Mesendoderm (in vitro differentiated cells): ENCODE measurements at regions not wholly inside any gene's neighbourhood (a gene's known extent, or its start where the extent isn't known, plus 50 kb on each side); places are given as distances from the start of the nearest gene placed in this dataset.

Experiments
- DNase-seq: peaks from one replicate; pipeline ENCODE4 v3.0.0; 2013
- H2AK5ac ChIP-seq: 2 replicates; pipeline ENCODE4 v1.6.1; 2013; ENCODE audit warnings: low read length, inconsistent platforms
- H2BK120ac ChIP-seq: 2 replicates; pipeline ENCODE4 v1.6.1; 2013; ENCODE audit warnings: low read depth, mild to moderate bottlenecking, low read length, moderate library complexity, mixed read lengths
- H2BK15ac ChIP-seq: replicated peaks from 2 replicates; pipeline ENCODE4 v1.6.1; 2013; ENCODE audit warnings: low read depth, mild to moderate bottlenecking, moderate library complexity
- H2BK5ac ChIP-seq: 2 replicates; pipeline ENCODE4 v1.6.1; 2013; ENCODE audit warnings: low read length, inconsistent platforms
- H3K18ac ChIP-seq: 2 replicates; pipeline ENCODE4 v1.6.1; 2013; ENCODE audit warnings: mild to moderate bottlenecking, low read length, mixed read lengths
- H3K23ac ChIP-seq: one replicate; pipeline ENCODE4 v1.6.1; 2013; ENCODE audit warnings: low read length
- H3K27ac ChIP-seq: 2 replicates; pipeline ENCODE4 v1.5.1; 2013; ENCODE audit warnings: low read depth, mild to moderate bottlenecking, inconsistent platforms, low read length, moderate library complexity
- H3K27me3 ChIP-seq: 2 replicates; pipeline ENCODE4 v1.6.1; 2013; ENCODE audit warnings: low read length, control low read depth, mild to moderate bottlenecking, inconsistent platforms; ENCODE audit not compliant: insufficient read depth, poor library complexity
- H3K36me3 ChIP-seq: 2 replicates; pipeline ENCODE4 v1.6.1; 2013; ENCODE audit warnings: low read length, inconsistent platforms; ENCODE audit not compliant: control insufficient read depth, insufficient read depth
- H3K4ac ChIP-seq: one replicate; pipeline ENCODE4 v1.6.1; 2013; ENCODE audit warnings: low read depth, mild to moderate bottlenecking, low read length, moderate library complexity
- H3K4me1 ChIP-seq: 2 replicates; pipeline ENCODE4 v1.6.1; 2013; ENCODE audit warnings: low read depth, low read length, inconsistent platforms; ENCODE audit not compliant: control insufficient read depth
- H3K4me2 ChIP-seq: 2 replicates; pipeline ENCODE4 v1.6.1; 2013; ENCODE audit warnings: low read length
- H3K4me3 ChIP-seq: 2 replicates; pipeline ENCODE4 v1.5.1; 2013; ENCODE audit warnings: mild to moderate bottlenecking, low read length
- H3K56ac ChIP-seq: one replicate; pipeline ENCODE4 v1.6.1; 2013; ENCODE audit warnings: low read length
- H3K79me1 ChIP-seq: 2 replicates; pipeline ENCODE4 v1.6.1; 2013; ENCODE audit warnings: low read length, inconsistent platforms
- H3K79me2 ChIP-seq: 2 replicates; pipeline ENCODE4 v1.6.1; 2013; ENCODE audit warnings: mild to moderate bottlenecking, low read length; ENCODE audit not compliant: control insufficient read depth, insufficient read depth
- H3K9ac ChIP-seq: 2 replicates; pipeline ENCODE4 v1.6.1; 2013; ENCODE audit warnings: low read length, inconsistent platforms
- H4K5ac ChIP-seq: one replicate; pipeline ENCODE4 v1.6.1; 2013; ENCODE audit warnings: low read length
- H4K8ac ChIP-seq: one replicate; pipeline ENCODE4 v1.6.1; 2013; ENCODE audit warnings: low read depth, mild to moderate bottlenecking, control low read depth, low read length, moderate library complexity
- WGBS: extraction: QIAGEN DNeasy Blood & Tissue Kit; methylation state at CpG from one replicate; pipeline ENCODE4 v1.1.7; 2013; ENCODE audit warnings: low lambda C conversion rate, missing lambda C conversion rate; ENCODE audit not compliant: insufficient coverage; ENCODE audit errors: extremely low coverage; 5-methylcytosine and 5-hydroxymethylcytosine counted together

DNA sequence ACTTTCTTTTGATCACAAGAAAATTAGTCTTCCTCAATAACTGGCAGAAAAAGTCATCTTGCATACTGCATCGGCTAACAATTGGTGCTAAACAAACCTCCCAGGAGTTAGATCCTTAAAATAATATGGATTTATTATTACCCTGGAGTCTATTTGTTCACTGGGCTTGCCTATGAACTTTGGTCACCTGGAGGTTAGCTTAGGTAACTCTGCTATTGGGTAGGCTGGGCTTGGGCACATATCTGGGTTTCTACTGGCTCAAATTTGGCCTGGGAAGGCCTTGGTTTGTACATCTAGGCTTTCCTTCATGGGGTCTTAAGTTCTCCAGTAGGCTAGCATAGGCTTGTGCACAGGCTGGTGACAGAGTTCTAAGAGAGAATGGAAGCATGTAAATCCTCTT, 279.9 kb downstream of the RASEF start:
- no peak overlapping the region for H3K23ac ChIP-seq
- DNase-seq = no peak
- H2BK120ac ChIP-seq = no peak overlapping the region
- no peaks in the 10 kb centered on the region for H3K79me1 ChIP-seq
- no peaks in the 10 kb centered on the region for H3K4me1 ChIP-seq
- H3K36me3 ChIP-seq = no peaks in the 10 kb centered on the region
- no peak overlapping the region for H4K5ac ChIP-seq
- H3K27ac ChIP-seq = no peak overlapping the region
- H3K18ac ChIP-seq = no peak overlapping the region
- H2BK5ac ChIP-seq = no peak overlapping the region
- H3K56ac ChIP-seq = no peak overlapping the region
- no peak overlapping the region for H3K4me3 ChIP-seq
- no peak overlapping the region for H3K4ac ChIP-seq
- no peak overlapping the region for H3K4me2 ChIP-seq
- WGBS = no CpG with 5 or more reads among the region's 1 CpG
- no peaks in the 10 kb centered on the region for H3K79me2 ChIP-seq
- no peak overlapping the region for H2BK15ac ChIP-seq
- H4K8ac ChIP-seq = no peak overlapping the region
- no peak overlapping the region for H2AK5ac ChIP-seq
- no peak overlapping the region for H3K9ac ChIP-seq
- H3K27me3 ChIP-seq = no peaks in the 10 kb centered on the region

DNA sequence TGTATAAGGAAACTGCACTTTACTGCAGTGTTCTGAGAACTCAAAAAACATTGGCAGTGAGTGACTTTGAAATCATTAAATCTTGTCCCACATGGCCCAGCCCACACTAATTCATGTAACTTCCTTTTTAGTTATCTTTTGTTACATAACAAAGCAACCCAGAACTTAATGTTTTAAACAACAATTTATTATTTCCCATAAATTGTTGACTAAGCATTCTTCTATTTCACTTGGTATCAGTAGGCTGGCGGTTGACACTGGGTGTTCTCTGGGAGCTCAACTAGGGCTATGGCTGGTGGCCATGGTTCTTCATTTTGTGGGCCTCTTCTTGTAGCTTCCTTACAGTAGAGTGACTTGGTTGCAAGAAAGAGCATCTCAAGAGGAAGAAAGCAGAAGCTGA, 278.4 kb downstream of the RASEF start:
- no peak overlapping the region for H3K23ac ChIP-seq
- no peak overlapping the region for H4K5ac ChIP-seq
- H3K18ac ChIP-seq = no peak overlapping the region
- H3K27ac ChIP-seq = no peak overlapping the region
- H3K4me3 ChIP-seq = no peak overlapping the region
- H2AK5ac ChIP-seq = no peak overlapping the region
- H3K4me1 ChIP-seq = no peaks in the 10 kb centered on the region
- no peak overlapping the region for H3K56ac ChIP-seq
- no peak for DNase-seq
- H4K8ac ChIP-seq = no peak overlapping the region
- no peaks in the 10 kb centered on the region for H3K36me3 ChIP-seq
- no peaks in the 10 kb centered on the region for H3K79me2 ChIP-seq
- H3K4me2 ChIP-seq = no peak overlapping the region
- no peaks in the 10 kb centered on the region for H3K79me1 ChIP-seq
- no peak overlapping the region for H2BK5ac ChIP-seq
- H3K27me3 ChIP-seq = no peaks in the 10 kb centered on the region
- no peak overlapping the region for H2BK120ac ChIP-seq
- H3K4ac ChIP-seq = no peak overlapping the region
- H3K9ac ChIP-seq = no peak overlapping the region
- WGBS = no CpG with 5 or more reads among the region's 1 CpG
- H2BK15ac ChIP-seq = no peak overlapping the region

DNA sequence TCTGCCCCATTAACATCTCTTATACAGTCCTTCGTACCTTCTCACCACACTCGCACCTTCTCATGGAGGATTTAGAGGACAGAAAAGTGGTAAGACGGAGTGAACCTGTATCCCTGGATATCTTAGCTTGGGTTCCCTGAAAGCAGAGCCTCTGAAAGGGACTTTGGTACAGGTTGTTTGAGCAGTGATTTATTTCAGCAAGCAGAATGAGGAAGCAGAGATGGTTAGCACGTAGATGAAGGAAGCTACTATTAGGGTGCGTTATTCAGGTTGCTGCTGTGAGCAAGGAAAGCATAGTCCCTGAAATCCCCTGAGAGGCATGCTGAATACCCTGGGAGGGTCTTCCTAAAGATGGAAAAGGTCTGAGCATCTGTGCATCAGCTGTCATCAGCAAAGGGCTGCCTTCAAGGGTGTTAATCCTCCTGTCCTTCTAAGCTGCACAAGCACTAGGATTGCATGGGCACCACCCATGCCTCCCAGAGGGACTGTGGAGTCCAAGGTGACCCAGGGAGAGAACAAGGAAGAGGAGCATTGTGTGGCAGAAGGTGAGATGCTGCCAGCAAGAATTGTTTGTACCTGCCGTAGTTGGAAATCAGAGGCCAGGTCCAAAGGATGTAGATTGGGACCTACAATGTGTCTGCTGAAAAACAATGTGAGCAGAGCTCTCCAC, 273.7 kb downstream of the RASEF start:
- H3K4ac ChIP-seq = no peak overlapping the region
- no peaks in the 10 kb centered on the region for H3K4me1 ChIP-seq
- no peak overlapping the region for H3K4me2 ChIP-seq
- H3K56ac ChIP-seq = no peak overlapping the region
- no peak overlapping the region for H4K8ac ChIP-seq
- no peak overlapping the region for H2BK120ac ChIP-seq
- no peak overlapping the region for H2BK5ac ChIP-seq
- no peak for DNase-seq
- H3K79me1 ChIP-seq = no peaks in the 10 kb centered on the region
- no CpG with 5 or more reads among the region's 6 CpGs for WGBS
- no peak overlapping the region for H2AK5ac ChIP-seq
- H3K23ac ChIP-seq = no peak overlapping the region
- no peaks in the 10 kb centered on the region for H3K36me3 ChIP-seq
- no peak overlapping the region for H2BK15ac ChIP-seq
- H3K18ac ChIP-seq = no peak overlapping the region
- H3K27me3 ChIP-seq = no peaks in the 10 kb centered on the region
- no peak overlapping the region for H4K5ac ChIP-seq
- H3K9ac ChIP-seq = no peak overlapping the region
- no peak overlapping the region for H3K27ac ChIP-seq
- no peaks in the 10 kb centered on the region for H3K79me2 ChIP-seq
- no peak overlapping the region for H3K4me3 ChIP-seq

DNA sequence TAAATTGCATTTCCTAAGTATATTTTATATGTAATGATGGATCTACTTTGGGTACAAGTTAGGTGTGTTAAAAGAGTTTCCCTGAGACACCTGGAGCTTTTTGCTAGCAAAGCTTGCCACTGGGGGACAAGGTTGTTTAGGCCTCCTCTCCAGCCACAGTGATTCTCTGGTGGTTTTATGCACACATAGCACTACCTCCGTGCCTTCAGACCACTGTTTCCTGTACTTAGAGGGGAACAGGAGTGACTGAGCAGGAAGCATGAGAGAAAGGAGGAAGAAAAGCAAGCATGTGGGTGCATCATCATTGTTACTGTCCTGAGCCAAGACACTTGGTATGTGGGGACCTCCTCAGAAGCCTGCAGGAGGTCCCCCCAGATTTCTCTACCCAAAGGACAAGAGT, 272.1 kb downstream of the RASEF start:
- no peaks in the 10 kb centered on the region for H3K36me3 ChIP-seq
- H3K56ac ChIP-seq = no peak overlapping the region
- H3K79me2 ChIP-seq = no peaks in the 10 kb centered on the region
- no peak overlapping the region for H3K23ac ChIP-seq
- no peak overlapping the region for H3K18ac ChIP-seq
- no peaks in the 10 kb centered on the region for H3K27me3 ChIP-seq
- no peak overlapping the region for H3K9ac ChIP-seq
- no peak overlapping the region for H2BK15ac ChIP-seq
- no peaks in the 10 kb centered on the region for H3K4me1 ChIP-seq
- H4K8ac ChIP-seq = no peak overlapping the region
- H3K4ac ChIP-seq = no peak overlapping the region
- no peaks in the 10 kb centered on the region for H3K79me1 ChIP-seq
- no peak overlapping the region for H2BK120ac ChIP-seq
- no peak overlapping the region for H3K4me2 ChIP-seq
- WGBS = no CpG with 5 or more reads among the region's 1 CpG
- H4K5ac ChIP-seq = no peak overlapping the region
- no peak overlapping the region for H3K27ac ChIP-seq
- no peak overlapping the region for H2AK5ac ChIP-seq
- H3K4me3 ChIP-seq = no peak overlapping the region
- no peak overlapping the region for H2BK5ac ChIP-seq
- no peak for DNase-seq

DNA sequence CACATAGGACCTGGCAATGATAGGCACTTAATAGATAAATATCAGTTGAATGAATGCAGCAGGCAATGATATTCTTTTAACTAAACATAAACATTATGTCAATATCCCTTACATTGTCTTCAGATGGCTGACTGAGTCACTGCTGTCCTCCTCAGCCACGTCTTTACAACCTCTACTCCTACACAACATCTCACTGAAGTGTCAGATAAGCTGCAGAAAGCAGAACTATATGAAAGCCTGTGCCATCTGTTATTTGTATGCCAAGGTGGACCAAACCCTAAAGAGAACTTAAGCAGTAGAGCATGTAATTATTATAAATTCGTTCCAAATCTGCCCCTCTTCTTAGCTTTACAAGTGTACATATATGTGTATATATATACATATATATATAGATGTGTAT, 271.2 kb downstream of the RASEF start:
- no peak for DNase-seq
- Histone ChIP-seq H2BK15ac (no peak overlapping the region), H3K4me1 (no peaks in the 10 kb centered on the region), H3K4me3 (no peak overlapping the region), H3K27me3 (no peaks in the 10 kb centered on the region), H3K4me2 (no peak overlapping the region), H2BK120ac (no peak overlapping the region), H2BK5ac (no peak overlapping the region), H3K36me3 (no peaks in the 10 kb centered on the region), H3K56ac (no peak overlapping the region), H3K4ac (no peak overlapping the region), H4K8ac (no peak overlapping the region), H4K5ac (no peak overlapping the region), H3K18ac (no peak overlapping the region), H3K79me1 (no peaks in the 10 kb centered on the region), H3K79me2 (no peaks in the 10 kb centered on the region), H3K9ac (no peak overlapping the region), H3K27ac (no peak overlapping the region), H3K23ac (no peak overlapping the region), H2AK5ac (no peak overlapping the region)
- WGBS = no CpG with 5 or more reads among the region's 2 CpGs

DNA sequence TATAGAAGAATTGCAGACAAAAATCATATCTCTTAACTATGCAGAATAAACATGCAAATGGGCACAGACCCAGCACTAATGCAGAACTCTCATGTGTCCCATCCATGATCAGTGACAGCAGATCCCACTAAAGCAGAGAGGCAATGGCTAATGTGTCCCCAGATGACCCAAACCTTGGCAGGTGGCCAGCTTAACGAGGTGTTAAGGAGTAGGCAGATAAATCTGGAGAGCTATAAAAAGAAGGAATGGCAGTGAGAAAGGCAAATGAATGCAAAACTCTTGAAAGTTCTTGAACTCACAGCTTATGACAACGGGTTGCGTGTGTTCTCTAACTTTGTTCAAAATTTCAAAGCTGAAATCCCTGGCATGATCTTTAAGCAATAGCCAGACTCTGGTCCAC, 265.4 kb downstream of the RASEF start:
- DNase-seq = no peak
- no peaks in the 10 kb centered on the region for H3K79me1 ChIP-seq
- no peak overlapping the region for H3K27ac ChIP-seq
- no peak overlapping the region for H2BK5ac ChIP-seq
- no peak overlapping the region for H4K5ac ChIP-seq
- no peak overlapping the region for H3K4ac ChIP-seq
- no peak overlapping the region for H3K4me2 ChIP-seq
- H2BK15ac ChIP-seq = no peak overlapping the region
- H3K23ac ChIP-seq = no peak overlapping the region
- no CpG with 5 or more reads among the region's 3 CpGs for WGBS
- H3K4me3 ChIP-seq = no peak overlapping the region
- no peak overlapping the region for H3K56ac ChIP-seq
- H3K79me2 ChIP-seq = no peaks in the 10 kb centered on the region
- H2BK120ac ChIP-seq = no peak overlapping the region
- H3K27me3 ChIP-seq = no peaks in the 10 kb centered on the region
- peaks cover 1% of the 10 kb centered on the region for H3K4me1 ChIP-seq
- H3K9ac ChIP-seq = no peak overlapping the region
- H4K8ac ChIP-seq = no peak overlapping the region
- H3K18ac ChIP-seq = no peak overlapping the region
- no peak overlapping the region for H2AK5ac ChIP-seq
- no peaks in the 10 kb centered on the region for H3K36me3 ChIP-seq
